MM.1S (cell line): ENCODE measurements at regions not wholly inside any gene's neighbourhood (a gene's known extent, or its start where the extent isn't known, plus 50 kb on each side); places are given as distances from the start of the nearest gene placed in this dataset.
A peak's percentile ranks its signal among the peaks of the same experiment; 100 is the strongest.
"Not testable (repeated sequence)": the region's sequence is repeated elsewhere in the genome, so short reads cannot be mapped to it uniquely, and the experiment has no call there.

Experiments used
- DNase-seq: peaks from one replicate; pipeline ENCODE4 v3.0.0-alpha.2; 2015
- H2AFZ ChIP-seq: fragments of 300-600 bp; sonication (generic); 2 replicates; pipeline ENCODE4 v1.6.0; 2016; ENCODE audit warnings: antibody characterized with exemption, low read length
- H3F3A ChIP-seq: fragments of 300-600 bp; sonication (generic); 2 replicates; pipeline ENCODE4 v1.6.1; 2016; ENCODE audit warnings: mild to moderate bottlenecking, antibody characterized with exemption, low read length, moderate library complexity, mixed read lengths; ENCODE audit not compliant: insufficient read depth
- H3K27ac ChIP-seq: fragments of 300-600 bp; sonication (generic); 2 replicates; pipeline ENCODE4 v1.5.1; 2016; ENCODE audit warnings: mild to moderate bottlenecking, low read length
- H3K27me3 ChIP-seq: fragments of 300-600 bp; sonication (generic); replicated peaks from 2 replicates; pipeline ENCODE4 v1.6.0; 2016; ENCODE audit warnings: low read length; ENCODE audit not compliant: insufficient read depth
- H3K36me3 ChIP-seq: fragments of 300-600 bp; sonication (generic); replicated peaks from 2 replicates; pipeline ENCODE4 v1.6.1; 2016; ENCODE audit warnings: mild to moderate bottlenecking, low read length, mixed read lengths; ENCODE audit not compliant: insufficient read depth
- H3K4me1 ChIP-seq: fragments of 300-600 bp; sonication (generic); 2 replicates; pipeline ENCODE4 v1.6.1; 2016; ENCODE audit warnings: low read length, mixed read lengths
- H3K4me2 ChIP-seq: fragments of 300-600 bp; sonication (generic); 2 replicates; pipeline ENCODE4 v1.6.0; 2016; ENCODE audit warnings: low read depth, low read length
- H3K4me3 ChIP-seq: fragments of 300-600 bp; sonication (generic); 2 replicates; pipeline ENCODE4 v1.5.1; 2016; ENCODE audit warnings: low read length, mixed read lengths
- H3K79me2 ChIP-seq: fragments of 300-600 bp; sonication (generic); 2 replicates; pipeline ENCODE4 v1.6.1; 2016; ENCODE audit warnings: mixed run types, low read length, mixed read lengths
- H3K9ac ChIP-seq: fragments of 300-600 bp; sonication (generic); 2 replicates; pipeline ENCODE4 v1.6.1; 2016; ENCODE audit warnings: low read length, mixed read lengths
- H3K9me2 ChIP-seq: fragments of 300-600 bp; sonication (generic); replicated peaks from 2 replicates; pipeline ENCODE4 v1.6.1; 2016; ENCODE audit warnings: mild to moderate bottlenecking, low read length, mixed read lengths; ENCODE audit not compliant: insufficient read depth
- H3K9me3 ChIP-seq: fragments of 300-600 bp; sonication (generic); replicated peaks from 2 replicates; pipeline ENCODE4 v1.6.1; 2016; ENCODE audit warnings: mild to moderate bottlenecking, low read length, mixed read lengths; ENCODE audit not compliant: insufficient read depth
- H4K20me1 ChIP-seq: fragments of 300-600 bp; sonication (generic); 2 replicates; pipeline ENCODE4 v1.6.1; 2016; ENCODE audit warnings: mild to moderate bottlenecking, low read length, moderate library complexity, mixed read lengths; ENCODE audit not compliant: insufficient read depth
- EZH2 ChIP-seq: fragments of 300-600 bp; sonication (generic); optimal IDR thresholded peaks from 2 replicates; pipeline ENCODE3; 2017; ENCODE audit warnings: low read depth, mild to moderate bottlenecking, antibody characterized with exemption, low read length, mixed read lengths
- EZH2phosphoT487 ChIP-seq: fragments of 300-600 bp; sonication (generic); IDR thresholded peaks from 2 replicates; pipeline ENCODE4 v1.6.1; 2018; ENCODE audit warnings: antibody characterized with exemption, low read length
- TF ChIP-seq, protein P1 (sequence below): fragments of 300-600 bp; sonication (generic); IDR thresholded peaks from 2 replicates; pipeline ENCODE4 v1.5.1; 2016; ENCODE audit warnings: antibody characterized with exemption, low read length, mixed read lengths

DNA sequence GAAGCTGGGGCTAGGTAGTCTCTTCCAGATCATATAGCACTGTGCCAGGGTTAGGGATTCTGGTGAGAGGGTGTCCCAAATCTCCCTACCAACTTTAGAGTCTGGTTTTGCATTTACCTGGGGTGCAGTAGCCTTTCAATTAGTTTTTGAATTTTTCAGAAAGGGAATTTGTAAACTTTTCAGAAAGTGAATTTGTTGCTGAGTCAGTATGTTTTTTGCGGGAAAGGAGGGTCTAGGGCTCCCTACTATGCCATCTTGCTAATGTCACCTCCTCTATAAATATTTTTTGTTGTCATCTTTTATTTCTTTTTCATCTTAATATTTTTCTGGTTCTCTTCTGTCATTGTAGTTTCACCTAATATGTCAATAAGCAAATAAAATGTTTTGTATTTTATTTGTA is 95.8 kb upstream of the FAM98A start:
- H2AFZ ChIP-seq: no peak overlapping the region
- no peaks in the 10 kb centered on the region for H3K27me3 ChIP-seq
- no peak for DNase-seq
- no peak overlapping the region for H3K4me2 ChIP-seq
- H3K4me1 ChIP-seq: no peaks in the 10 kb centered on the region
- no peaks in the 10 kb centered on the region for H3F3A ChIP-seq
- H3K9me3 ChIP-seq: no peaks in the 10 kb centered on the region
- no peak overlapping the region for H3K9ac ChIP-seq
- no peaks in the 10 kb centered on the region for H3K9me2 ChIP-seq
- H3K36me3 ChIP-seq: no peaks in the 10 kb centered on the region
- TF ChIP-seq, protein P1, sequence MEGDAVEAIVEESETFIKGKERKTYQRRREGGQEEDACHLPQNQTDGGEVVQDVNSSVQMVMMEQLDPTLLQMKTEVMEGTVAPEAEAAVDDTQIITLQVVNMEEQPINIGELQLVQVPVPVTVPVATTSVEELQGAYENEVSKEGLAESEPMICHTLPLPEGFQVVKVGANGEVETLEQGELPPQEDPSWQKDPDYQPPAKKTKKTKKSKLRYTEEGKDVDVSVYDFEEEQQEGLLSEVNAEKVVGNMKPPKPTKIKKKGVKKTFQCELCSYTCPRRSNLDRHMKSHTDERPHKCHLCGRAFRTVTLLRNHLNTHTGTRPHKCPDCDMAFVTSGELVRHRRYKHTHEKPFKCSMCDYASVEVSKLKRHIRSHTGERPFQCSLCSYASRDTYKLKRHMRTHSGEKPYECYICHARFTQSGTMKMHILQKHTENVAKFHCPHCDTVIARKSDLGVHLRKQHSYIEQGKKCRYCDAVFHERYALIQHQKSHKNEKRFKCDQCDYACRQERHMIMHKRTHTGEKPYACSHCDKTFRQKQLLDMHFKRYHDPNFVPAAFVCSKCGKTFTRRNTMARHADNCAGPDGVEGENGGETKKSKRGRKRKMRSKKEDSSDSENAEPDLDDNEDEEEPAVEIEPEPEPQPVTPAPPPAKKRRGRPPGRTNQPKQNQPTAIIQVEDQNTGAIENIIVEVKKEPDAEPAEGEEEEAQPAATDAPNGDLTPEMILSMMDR: no peak
- no peak overlapping the region for H3K4me3 ChIP-seq
- H3K79me2 ChIP-seq: no peaks in the 10 kb centered on the region
- no peaks in the 10 kb centered on the region for H4K20me1 ChIP-seq
- H3K27ac ChIP-seq: no peak overlapping the region

DNA sequence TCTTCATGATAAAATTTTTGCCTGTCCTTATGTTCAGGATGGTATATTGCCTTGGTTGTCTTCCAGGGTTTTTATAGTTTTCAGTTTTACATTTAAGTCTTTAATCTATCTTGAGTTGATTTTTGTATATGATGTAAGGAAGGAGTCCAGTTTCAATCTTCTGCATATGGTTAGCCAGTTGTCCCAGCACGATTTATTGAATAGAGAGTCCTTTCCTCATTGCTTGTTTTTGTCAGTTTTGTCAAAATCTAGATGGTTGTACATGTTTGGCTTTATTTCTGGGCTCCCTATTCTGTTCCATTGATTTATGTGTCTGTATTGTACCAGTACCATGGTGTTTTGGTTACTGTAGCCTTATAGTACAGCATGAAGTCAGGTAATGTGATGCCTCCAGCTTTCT is 91.6 kb upstream of the FAM98A start:
- not testable (repeated sequence) for H3K79me2 ChIP-seq, H3K4me2 ChIP-seq, H3K36me3 ChIP-seq, H3K4me1 ChIP-seq, H3K4me3 ChIP-seq, H3K27me3 ChIP-seq, H3K27ac ChIP-seq, DNase-seq, H4K20me1 ChIP-seq, H3F3A ChIP-seq, H2AFZ ChIP-seq, H3K9me2 ChIP-seq, H3K9me3 ChIP-seq, H3K9ac ChIP-seq

DNA sequence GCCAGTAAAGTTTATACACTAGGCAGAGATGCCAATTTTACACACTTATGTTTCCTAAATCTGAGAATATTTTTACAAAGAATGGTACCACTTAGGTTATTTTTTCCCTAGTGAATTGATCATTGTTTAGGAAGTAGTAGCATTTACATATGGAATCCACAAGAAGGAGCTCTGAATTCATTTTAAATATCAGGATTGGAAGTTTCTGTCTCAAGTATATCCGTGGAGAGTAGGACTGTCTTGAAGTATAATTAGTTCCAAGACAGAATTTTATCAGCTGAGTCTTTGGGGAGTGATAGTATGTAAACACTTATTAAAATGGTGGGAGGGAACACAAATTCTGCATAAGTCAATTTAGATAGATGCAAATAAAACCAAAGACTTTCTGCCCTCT is 82.3 kb upstream of the FAM98A start:
- Histone ChIP-seq H3K79me2 (no peaks in the 10 kb centered on the region), H3K27me3 (no peaks in the 10 kb centered on the region), H3K4me2 (no peak overlapping the region), H3K9me3 (no peaks in the 10 kb centered on the region), H3F3A (no peaks in the 10 kb centered on the region), H3K36me3 (no peaks in the 10 kb centered on the region), H3K9me2 (no peaks in the 10 kb centered on the region), H3K27ac (no peak overlapping the region), H3K4me1 (no peaks in the 10 kb centered on the region), H2AFZ (no peak overlapping the region), H4K20me1 (no peaks in the 10 kb centered on the region), H3K4me3 (no peak overlapping the region), H3K9ac (no peak overlapping the region)
- no peak for DNase-seq
- no peak for TF ChIP-seq EZH2
- TF ChIP-seq, protein P1: peak; percentile 29; the same call in 1 of the 2 replicates
- TF ChIP-seq EZH2phosphoT487: no peak

DNA sequence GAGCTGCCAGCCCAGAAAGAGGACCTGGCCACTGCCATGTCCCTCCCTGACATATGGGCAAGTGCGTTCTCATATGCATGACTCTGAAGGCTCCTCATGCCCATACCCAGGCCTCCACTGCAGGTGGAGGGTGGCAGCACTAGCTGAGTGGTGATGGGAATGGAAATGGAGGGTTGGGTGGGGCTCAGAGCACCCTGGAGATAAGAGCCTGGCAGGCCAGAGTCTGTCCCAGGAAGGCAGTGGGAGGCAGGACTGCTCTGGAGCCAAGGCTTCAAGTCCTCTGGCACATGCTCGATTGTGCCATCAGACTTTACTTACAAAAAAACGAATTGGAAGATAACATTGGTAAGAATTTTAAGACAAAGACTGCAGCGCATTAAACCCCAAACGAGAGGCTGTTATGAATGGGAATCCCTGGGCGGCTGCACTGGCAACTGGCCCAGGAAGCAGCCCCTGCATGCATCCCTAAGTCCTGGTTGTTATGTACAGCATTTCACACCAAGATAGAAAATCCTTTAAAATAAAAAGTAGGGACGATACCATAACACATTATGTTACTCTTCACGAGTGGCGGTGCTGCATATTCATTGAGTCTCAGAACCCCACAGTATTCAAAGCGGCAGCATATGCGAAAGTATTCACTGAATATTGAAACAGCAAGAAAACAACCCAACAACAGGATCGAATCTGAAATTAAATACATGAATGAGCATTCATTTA is 81.7 kb upstream of the FAM98A start:
- TF ChIP-seq EZH2: no peak
- TF ChIP-seq, protein P1: no peak
- no peak for TF ChIP-seq EZH2phosphoT487
- H3K4me2 ChIP-seq: no peak overlapping the region
- no peak overlapping the region for H3K27ac ChIP-seq
- no peaks in the 10 kb centered on the region for H3K9me3 ChIP-seq
- no peaks in the 10 kb centered on the region for H3K9me2 ChIP-seq
- H4K20me1 ChIP-seq: no peaks in the 10 kb centered on the region
- no peak overlapping the region for H3K9ac ChIP-seq
- H3K36me3 ChIP-seq: no peaks in the 10 kb centered on the region
- no peak overlapping the region for H3K4me3 ChIP-seq
- no peaks in the 10 kb centered on the region for H3K4me1 ChIP-seq
- no peak for DNase-seq
- H3K27me3 ChIP-seq: no peaks in the 10 kb centered on the region
- H3K79me2 ChIP-seq: no peaks in the 10 kb centered on the region
- H3F3A ChIP-seq: no peaks in the 10 kb centered on the region
- H2AFZ ChIP-seq: no peak overlapping the region
